Naive B cell (primary cell): ENCODE measurements at regions not wholly inside any gene's neighbourhood (a gene's known extent, or its start where the extent isn't known, plus 50 kb on each side); places are given as distances from the start of the nearest gene placed in this dataset.

Source experiments
- ATAC-seq, 2 donors: fragments of 150-1000 bp; cut with Tn5 transposase; 2 replicates each; pipeline ENCODE4 v1.10.0; 2021; ENCODE audit warnings: low read depth in 2 of 2, mild to moderate bottlenecking in 2 of 2, moderate library complexity in 2 of 2
- DNase-seq: peaks from one replicate; pipeline ENCODE4 v3.0.0; 2022
- H3K27ac Mint-ChIP-seq, 6 donors: one replicate each; pipeline ENCODE4 v1.8.0; 2020 to 2022; ENCODE audit warnings: mild to moderate bottlenecking in 6 of 6, mixed read lengths in 6 of 6, moderate library complexity in 5 of 6, inconsistent platforms in 2 of 6
- H3K27me3 Mint-ChIP-seq, 3 donors: one replicate each; pipeline ENCODE4 v1.8.0; 2021 to 2022; ENCODE audit warnings: mixed read lengths in 3 of 3, mild to moderate bottlenecking in 1 of 3
- H3K36me3 Mint-ChIP-seq, 2 donors: one replicate each; pipeline ENCODE4 v1.8.0; 2020 to 2022; ENCODE audit warnings: mixed read lengths in 2 of 2, inconsistent platforms in 1 of 2, mild to moderate bottlenecking in 1 of 2
- H3K4me1 Mint-ChIP-seq, 3 donors: one replicate each; pipeline ENCODE4 v1.8.0; 2020 to 2022; ENCODE audit warnings: mixed read lengths in 3 of 3, inconsistent platforms in 1 of 3, mild to moderate bottlenecking in 1 of 3, moderate library complexity in 1 of 3
- H3K4me3 Mint-ChIP-seq, 8 donors: one replicate each; pipeline ENCODE4 v1.8.0; 2020 to 2022; ENCODE audit warnings: mild to moderate bottlenecking in 8 of 8, mixed read lengths in 8 of 8, moderate library complexity in 8 of 8, inconsistent platforms in 2 of 8
- H3K9me3 Mint-ChIP-seq, 7 donors: one replicate each; pipeline ENCODE4 v1.8.0; 2020 to 2022; ENCODE audit warnings: mixed read lengths in 7 of 7, mild to moderate bottlenecking in 5 of 7, inconsistent platforms in 2 of 7, moderate library complexity in 1 of 7

DNA sequence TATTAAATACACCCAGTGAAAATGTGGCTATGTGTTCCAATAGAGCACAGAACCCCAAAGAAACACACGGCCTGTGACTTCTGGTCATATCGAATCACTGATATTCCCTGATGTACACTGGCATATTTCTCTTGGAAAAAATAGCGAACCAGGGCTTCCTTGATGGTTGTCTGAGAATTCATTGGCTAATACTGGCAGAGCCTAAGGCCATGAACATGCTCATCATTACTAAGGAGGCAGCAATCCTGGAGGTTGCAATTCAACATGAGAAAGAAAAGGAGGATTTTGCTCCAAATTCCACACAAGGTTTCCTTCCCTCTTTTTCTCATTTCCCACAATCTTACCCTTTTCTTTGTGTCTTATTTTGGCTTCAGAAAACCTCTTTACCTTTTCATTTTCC, 212.9 kb upstream of the HMGA2 start:
- Mint-ChIP-seq H3K4me3 (no peak overlapping the region), H3K27ac (no peak overlapping the region), H3K36me3 (no peaks in the 10 kb centered on the region), H3K4me1 (no peaks in the 10 kb centered on the region), H3K9me3 (peaks cover 4 to 14% (median 6%) of the 10 kb centered on the region in 7 donors), H3K27me3 (peaks cover 6 to 13% (median 8%) of the 10 kb centered on the region in 3 donors)
- no peak for DNase-seq
- no peak for ATAC-seq

DNA sequence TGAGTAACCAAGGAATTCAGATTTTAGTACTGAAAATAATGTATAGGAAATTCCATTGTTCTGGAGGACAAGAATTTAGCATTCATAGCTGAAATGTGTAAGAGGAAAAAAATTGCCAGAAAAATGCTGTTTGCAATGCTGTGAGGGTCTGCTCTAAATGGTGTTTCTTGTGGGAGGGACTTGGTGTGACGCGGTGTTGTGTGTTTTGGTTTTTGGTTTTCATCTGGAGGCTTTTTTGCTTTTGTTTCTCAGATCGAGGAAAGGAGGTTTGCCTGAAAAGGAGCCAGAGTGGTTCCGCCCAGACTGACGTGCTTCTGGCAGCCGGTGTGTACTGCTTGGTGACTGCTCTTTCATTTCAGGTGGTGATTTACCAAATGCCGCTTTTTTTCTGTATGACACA, 211.8 kb upstream of the HMGA2 start:
- H3K27me3 Mint-ChIP-seq, result peaks cover 6 to 13% (median 8%) of the 10 kb centered on the region in 3 donors
- peak overlapping the region in 1 of 6 donors; percentile 68 for H3K27ac Mint-ChIP-seq
- ATAC-seq (no peak), DNase-seq (no peak)
- no peak overlapping the region for H3K4me3 Mint-ChIP-seq
- H3K9me3 Mint-ChIP-seq, result peaks cover 4 to 12% (median 5%) of the 10 kb centered on the region in 7 donors
- H3K36me3 Mint-ChIP-seq, result no peaks in the 10 kb centered on the region
- H3K4me1 Mint-ChIP-seq, result no peaks in the 10 kb centered on the region

DNA sequence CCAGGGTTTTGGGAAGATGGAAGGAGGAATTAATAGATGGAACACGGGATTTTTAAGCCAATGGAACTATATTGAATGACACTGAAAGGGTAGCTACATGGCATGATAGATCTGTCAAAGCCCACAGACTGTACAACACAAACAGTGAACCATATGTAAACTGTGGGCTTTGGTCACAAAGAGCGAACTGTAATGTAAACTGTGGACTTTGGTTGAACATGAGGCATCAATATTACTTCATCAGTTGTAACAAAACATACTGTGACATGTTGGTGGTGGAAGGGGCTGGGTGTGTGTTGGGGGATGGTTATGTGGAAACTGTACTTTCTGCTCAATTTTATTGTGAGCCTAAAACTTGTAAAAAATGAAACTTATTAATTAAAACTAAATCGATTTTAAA, 210.6 kb upstream of the HMGA2 start:
- peaks cover 0 to 8% (median 2%) of the 10 kb centered on the region in 7 donors for H3K9me3 Mint-ChIP-seq

DNA sequence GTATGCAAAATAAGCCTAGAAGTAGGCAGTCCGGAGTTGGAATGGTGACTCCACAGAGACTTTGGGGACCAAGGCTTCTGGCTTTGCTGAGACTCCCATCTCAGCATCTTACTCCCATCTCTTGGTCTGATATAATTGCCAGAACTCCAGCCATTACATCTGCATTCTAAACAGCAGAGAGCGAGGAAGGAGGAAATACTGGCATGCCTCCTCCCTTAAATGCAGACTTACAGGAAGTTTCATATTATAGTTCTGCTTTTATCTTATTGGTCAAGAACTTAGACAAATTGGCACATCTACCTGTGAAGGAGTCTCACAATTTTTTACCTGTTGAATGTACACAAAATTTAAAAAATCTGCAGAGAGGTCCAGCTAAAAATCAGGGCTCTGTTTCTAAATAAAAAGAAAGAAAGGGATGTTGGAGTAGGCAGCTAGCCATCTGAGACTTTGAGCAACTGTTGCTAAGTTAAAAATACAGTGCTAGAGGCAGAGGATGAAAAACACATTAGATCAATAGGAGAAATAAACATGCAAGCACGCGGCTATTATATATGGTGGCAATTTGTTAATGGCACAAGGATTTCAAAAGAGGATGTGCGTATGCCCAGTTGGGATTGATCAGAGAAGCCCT, 209.9 kb upstream of the HMGA2 start:
- DNase-seq, result no peak
- Mint-ChIP-seq H3K9me3 (peaks cover 0 to 8% (median 2%) of the 10 kb centered on the region in 7 donors), H3K4me1 (no peaks in the 10 kb centered on the region)

More for the DNA sequence above, 210.6 kb upstream of the HMGA2 start:
- no peak overlapping the region for H3K27ac Mint-ChIP-seq
- H3K27me3 Mint-ChIP-seq, result peaks cover 8 to 13% (median 12%) of the 10 kb centered on the region in 3 donors
- no peaks in the 10 kb centered on the region for H3K4me1 Mint-ChIP-seq
- no peak overlapping the region for H3K4me3 Mint-ChIP-seq
- no peaks in the 10 kb centered on the region for H3K36me3 Mint-ChIP-seq
- ATAC-seq, result no peak
- DNase-seq, result no peak

DNA sequence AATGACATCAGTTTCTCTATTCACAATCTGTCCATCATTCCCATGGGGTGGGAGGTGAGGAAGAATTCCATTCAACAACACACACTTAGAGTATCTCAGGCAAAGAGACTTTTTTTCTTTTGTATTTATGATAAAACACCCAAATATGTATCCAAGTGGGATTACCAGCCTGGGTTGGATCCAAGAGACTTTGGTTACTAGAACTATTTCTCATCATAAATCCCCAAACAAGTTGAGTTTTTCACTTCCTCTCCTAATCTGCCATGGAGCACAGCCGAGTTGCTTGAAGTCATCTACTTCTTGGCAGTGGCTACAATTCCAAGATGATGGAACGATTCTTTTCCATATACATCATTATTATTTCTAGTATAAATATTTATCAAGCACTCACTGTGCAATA, 209.2 kb upstream of the HMGA2 start:
- no peaks in the 10 kb centered on the region for H3K4me1 Mint-ChIP-seq
- H3K27ac Mint-ChIP-seq, result no peak overlapping the region
- DNase-seq (no peak), ATAC-seq (no peak)
- peaks cover 8 to 13% (median 12%) of the 10 kb centered on the region in 3 donors for H3K27me3 Mint-ChIP-seq
- H3K9me3 Mint-ChIP-seq, result peaks cover 0 to 8% (median 2%) of the 10 kb centered on the region in 7 donors
- no peak overlapping the region for H3K4me3 Mint-ChIP-seq
- H3K36me3 Mint-ChIP-seq, result no peaks in the 10 kb centered on the region

More for the DNA sequence above, 209.9 kb upstream of the HMGA2 start:
- no peak for ATAC-seq
- H3K27me3 Mint-ChIP-seq, result peaks cover 8 to 13% (median 12%) of the 10 kb centered on the region in 3 donors
- H3K27ac Mint-ChIP-seq, result no peak overlapping the region
- H3K4me3 Mint-ChIP-seq, result no peak overlapping the region
- H3K36me3 Mint-ChIP-seq, result no peaks in the 10 kb centered on the region

DNA sequence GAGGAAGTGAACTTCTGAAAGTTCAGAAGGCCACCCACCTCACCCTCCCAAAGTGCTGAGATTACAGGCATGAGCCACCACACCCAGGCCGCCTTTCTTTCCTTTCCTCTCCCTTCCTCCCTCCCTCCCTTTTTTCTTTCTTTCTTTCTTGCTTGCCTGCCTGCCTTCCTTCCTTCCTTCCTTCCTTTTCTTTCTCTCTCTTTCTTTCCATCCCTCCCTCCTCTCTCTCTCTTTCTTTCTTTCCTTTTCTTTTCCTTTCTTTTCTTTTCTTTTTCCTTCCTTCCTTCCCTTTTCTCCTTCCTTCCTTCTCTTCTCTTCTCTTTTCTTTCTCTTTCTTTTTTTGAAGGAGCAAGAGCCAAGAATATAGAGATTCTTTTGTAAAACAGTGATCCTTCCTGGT, 208.3 kb upstream of the HMGA2 start:
- Mint-ChIP-seq H3K36me3 (no peaks in the 10 kb centered on the region), H3K4me1 (no peaks in the 10 kb centered on the region), H3K4me3 (no peak overlapping the region), H3K9me3 (peaks cover 0 to 8% (median 2%) of the 10 kb centered on the region in 7 donors), H3K27me3 (peaks cover 8 to 13% (median 12%) of the 10 kb centered on the region in 3 donors), H3K27ac (no peak overlapping the region)
- no peak for DNase-seq
- ATAC-seq, result no peak

DNA sequence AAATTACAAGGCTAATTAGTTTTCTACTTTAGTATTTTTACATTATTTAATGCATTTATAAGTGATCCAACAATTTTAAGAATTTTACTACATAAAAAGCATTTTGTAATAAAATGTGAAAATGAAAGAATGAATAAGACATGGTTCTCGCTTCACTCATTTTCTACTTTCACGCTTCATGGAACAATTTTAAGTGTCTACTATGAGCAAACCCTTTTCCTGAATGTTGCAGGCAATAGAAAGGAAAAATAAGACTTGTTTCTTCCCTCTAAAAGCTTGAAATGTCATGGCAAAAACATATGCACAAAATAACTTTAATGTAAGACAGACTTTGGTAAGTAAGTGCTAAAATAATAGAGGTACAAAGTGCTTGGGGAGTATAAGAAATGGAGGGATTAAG, 205.7 kb upstream of the HMGA2 start:
- H3K27ac Mint-ChIP-seq, result no peak overlapping the region
- peaks cover 8 to 16% (median 10%) of the 10 kb centered on the region in 3 donors for H3K27me3 Mint-ChIP-seq
- H3K36me3 Mint-ChIP-seq, result no peaks in the 10 kb centered on the region
- H3K9me3 Mint-ChIP-seq, result peaks cover 0 to 6% (median 0%) of the 10 kb centered on the region in 7 donors
- no peaks in the 10 kb centered on the region for H3K4me1 Mint-ChIP-seq
- ATAC-seq (no peak), DNase-seq (no peak)
- no peak overlapping the region for H3K4me3 Mint-ChIP-seq

DNA sequence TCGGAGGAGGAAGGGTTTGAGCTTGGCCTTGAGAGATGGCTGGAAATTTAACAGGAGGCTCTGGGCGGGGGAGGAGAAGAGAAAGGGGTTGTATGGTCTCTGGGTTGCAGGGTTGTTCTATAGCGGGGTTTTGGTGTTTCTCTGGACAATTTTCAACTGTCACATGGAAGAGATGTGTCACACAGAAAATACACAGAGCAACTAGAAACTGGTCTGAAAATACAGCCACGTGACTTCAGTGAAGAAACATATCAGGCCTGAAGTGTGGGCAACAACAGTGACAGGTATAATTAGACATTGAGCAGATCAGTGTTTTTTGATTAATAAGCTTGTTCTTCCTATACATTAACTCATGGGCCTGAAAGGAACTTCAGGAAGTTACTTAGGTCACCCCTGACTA, 205.3 kb upstream of the HMGA2 start:
- ATAC-seq, result no peak
- Mint-ChIP-seq H3K27ac (no peak overlapping the region), H3K36me3 (no peaks in the 10 kb centered on the region), H3K9me3 (peaks cover 0 to 4% (median 0%) of the 10 kb centered on the region in 7 donors), H3K4me1 (no peaks in the 10 kb centered on the region), H3K4me3 (no peak overlapping the region), H3K27me3 (peaks cover 7 to 17% (median 10%) of the 10 kb centered on the region in 3 donors)
- no peak for DNase-seq

DNA sequence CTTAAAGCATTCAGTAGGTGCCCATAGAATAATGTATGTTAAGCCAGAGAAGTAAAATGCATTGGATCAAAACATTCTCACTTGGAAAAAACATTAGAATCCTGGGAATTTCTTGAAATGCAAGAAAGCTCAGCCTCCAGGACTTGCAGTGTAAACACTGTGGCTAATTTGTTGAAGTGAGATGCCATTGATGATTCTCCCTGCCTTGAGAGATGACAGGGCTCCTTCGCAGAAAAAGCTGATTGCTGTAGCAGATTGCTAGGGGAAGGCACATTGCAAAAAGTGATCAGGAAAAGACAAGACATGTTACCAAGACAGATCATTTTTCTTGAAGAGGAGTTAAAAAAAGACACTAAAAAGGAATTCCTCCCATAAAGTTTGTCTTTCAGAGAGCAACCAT, 204.2 kb upstream of the HMGA2 start:
- no peaks in the 10 kb centered on the region for H3K36me3 Mint-ChIP-seq
- H3K27me3 Mint-ChIP-seq, result peaks cover 2 to 12% (median 11%) of the 10 kb centered on the region in 3 donors
- H3K9me3 Mint-ChIP-seq, result peaks cover 0 to 4% (median 0%) of the 10 kb centered on the region in 7 donors
- H3K27ac Mint-ChIP-seq, result no peak overlapping the region
- H3K4me3 Mint-ChIP-seq, result no peak overlapping the region
- no peak for DNase-seq
- H3K4me1 Mint-ChIP-seq, result no peaks in the 10 kb centered on the region
- ATAC-seq, result no peak

DNA sequence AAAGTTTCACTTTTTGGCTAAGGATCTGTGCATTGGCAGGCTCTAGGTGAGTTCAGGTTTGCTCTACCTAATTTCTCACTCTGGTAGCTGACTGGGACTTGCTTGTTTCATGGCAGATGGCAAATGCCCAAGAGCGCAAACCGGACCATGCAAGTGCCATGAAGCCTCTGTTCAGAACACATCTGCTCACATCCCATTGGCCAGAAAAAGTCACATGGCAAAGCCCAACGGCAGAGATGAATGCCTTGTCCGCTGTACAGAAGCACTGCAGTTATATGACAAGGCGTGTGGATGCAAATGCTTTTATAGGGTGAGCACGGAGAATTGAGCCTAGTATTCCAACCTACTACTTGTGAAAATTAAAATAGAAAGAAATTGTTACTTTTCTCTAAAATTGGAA, 202.2 kb upstream of the HMGA2 start:
- no peak for ATAC-seq
- H3K9me3 Mint-ChIP-seq, result no peaks in the 10 kb centered on the region
- H3K36me3 Mint-ChIP-seq, result no peaks in the 10 kb centered on the region
- H3K4me3 Mint-ChIP-seq, result no peak overlapping the region
- H3K4me1 Mint-ChIP-seq, result no peaks in the 10 kb centered on the region
- no peak for DNase-seq
- H3K27ac Mint-ChIP-seq, result no peak overlapping the region
- peaks cover 0 to 12% (median 11%) of the 10 kb centered on the region in 3 donors for H3K27me3 Mint-ChIP-seq

DNA sequence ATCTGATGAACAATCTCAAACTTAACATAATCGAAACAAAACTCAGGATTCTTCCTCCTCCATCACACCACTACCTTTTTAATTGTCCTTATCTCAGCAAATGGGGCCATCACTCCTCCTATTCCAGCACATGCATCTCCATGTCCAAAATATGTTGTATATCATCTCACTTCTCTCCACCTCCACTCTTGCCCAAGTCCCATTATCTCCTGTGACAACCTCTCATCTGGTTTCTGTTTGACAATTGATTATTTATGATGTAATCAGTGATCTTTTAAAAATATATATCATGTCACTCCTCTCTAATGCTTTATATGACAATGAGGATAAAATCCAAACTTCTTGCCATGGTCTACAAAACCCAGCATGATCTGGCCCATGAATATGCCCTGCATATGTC, 200.8 kb upstream of the HMGA2 start:
- peaks cover 0 to 12% (median 5%) of the 10 kb centered on the region in 3 donors for H3K27me3 Mint-ChIP-seq
- no peaks in the 10 kb centered on the region for H3K4me1 Mint-ChIP-seq
- H3K9me3 Mint-ChIP-seq, result no peaks in the 10 kb centered on the region
- H3K4me3 Mint-ChIP-seq, result no peak overlapping the region
- H3K36me3 Mint-ChIP-seq, result no peaks in the 10 kb centered on the region
- no peak overlapping the region for H3K27ac Mint-ChIP-seq
- no peak for DNase-seq
- ATAC-seq, result no peak

DNA sequence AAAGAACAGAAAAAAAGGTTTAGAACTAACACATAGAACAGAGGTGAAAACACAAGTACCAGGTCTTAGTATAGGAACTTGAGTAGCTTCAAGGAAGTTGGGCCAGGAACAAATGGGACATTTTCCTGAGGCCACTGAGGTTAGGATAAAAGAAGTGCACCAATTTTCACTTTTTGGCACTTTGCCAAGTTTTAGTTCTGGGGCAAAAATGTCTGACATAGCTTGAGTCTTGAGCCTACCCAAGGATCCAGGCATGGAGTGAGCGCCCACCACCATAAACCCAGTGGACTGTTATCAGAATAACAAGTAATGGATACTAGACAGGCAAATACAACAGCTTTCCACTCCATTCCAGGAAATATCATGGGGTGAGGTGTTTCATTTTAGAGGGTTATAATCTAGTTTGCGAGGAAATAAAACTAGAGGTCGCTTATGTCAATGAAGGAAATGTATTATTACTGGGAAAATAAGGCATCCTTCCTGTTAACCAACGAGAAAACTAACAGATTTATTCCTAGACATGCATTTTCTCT, 199.7 kb upstream of the HMGA2 start:
- Mint-ChIP-seq H3K36me3 (no peaks in the 10 kb centered on the region), H3K4me1 (no peaks in the 10 kb centered on the region), H3K27ac (no peak overlapping the region), H3K27me3 (peaks cover 0 to 13% (median 6%) of the 10 kb centered on the region in 3 donors), H3K4me3 (no peak overlapping the region), H3K9me3 (no peaks in the 10 kb centered on the region)
- ATAC-seq (no peak), DNase-seq (no peak)

DNA sequence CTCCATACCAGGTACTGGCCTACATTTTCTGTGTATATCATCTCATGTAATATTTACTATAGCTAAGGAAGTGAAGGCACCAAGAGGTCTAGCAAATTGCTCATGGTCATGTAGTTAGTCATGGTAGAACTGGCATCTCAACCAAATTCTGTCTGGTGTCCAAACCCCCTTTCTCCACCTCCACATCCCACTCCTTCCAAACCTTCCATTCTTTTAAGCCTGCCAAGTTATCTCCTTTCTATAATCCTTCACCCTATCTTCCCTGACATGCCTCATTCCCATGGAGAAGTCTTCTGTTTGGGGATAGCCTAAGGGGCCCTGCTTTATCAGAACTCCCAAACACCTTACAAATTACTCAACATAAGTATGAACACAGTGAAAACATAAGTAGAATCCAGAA, 196.2 kb upstream of the HMGA2 start:
- DNase-seq (no peak), ATAC-seq (no peak)
- Mint-ChIP-seq H3K36me3 (no peaks in the 10 kb centered on the region), H3K9me3 (no peaks in the 10 kb centered on the region), H3K27me3 (peaks cover 3 to 20% (median 11%) of the 10 kb centered on the region in 3 donors), H3K27ac (no peak overlapping the region), H3K4me3 (no peak overlapping the region), H3K4me1 (no peaks in the 10 kb centered on the region)

DNA sequence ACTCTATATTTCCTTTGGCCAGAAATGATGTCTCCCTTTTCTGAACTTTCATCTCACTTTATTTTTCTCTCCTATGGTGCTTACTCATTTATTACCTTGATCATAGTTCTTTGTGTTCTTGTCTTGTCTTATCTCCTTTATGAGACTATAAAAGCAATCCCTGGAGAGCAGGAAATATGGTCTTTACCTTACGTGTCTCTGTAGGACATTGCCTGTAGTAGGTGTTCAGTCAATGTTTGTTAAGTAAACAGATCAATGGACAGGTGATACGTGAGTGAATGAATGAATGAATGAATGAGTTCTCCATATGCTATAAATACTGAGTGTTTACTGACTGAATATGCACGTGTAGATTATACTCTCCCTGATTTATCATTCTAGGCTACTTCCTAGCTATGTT, 193.7 kb upstream of the HMGA2 start:
- no peak overlapping the region for H3K4me3 Mint-ChIP-seq
- no peaks in the 10 kb centered on the region for H3K4me1 Mint-ChIP-seq
- H3K9me3 Mint-ChIP-seq, result peaks cover 0 to 3% (median 0%) of the 10 kb centered on the region in 7 donors
- H3K27me3 Mint-ChIP-seq, result peaks cover 6 to 8% (median 7%) of the 10 kb centered on the region in 3 donors
- DNase-seq, result no peak
- H3K27ac Mint-ChIP-seq, result no peak overlapping the region
- no peaks in the 10 kb centered on the region for H3K36me3 Mint-ChIP-seq
- ATAC-seq, result no peak
